PC-9 (cell line): ENCODE measurements at regions not wholly inside any gene's neighbourhood (a gene's known extent, or its start where the extent isn't known, plus 50 kb on each side); places are given as distances from the start of the nearest gene placed in this dataset.
"Not testable (repeated sequence)": the region's sequence is repeated elsewhere in the genome, so short reads cannot be mapped to it uniquely, and the experiment has no call there.

ENCODE experiments used
- BruUV-seq: library from RNA; stranded (reverse); fragments of 400-500 nt; replicated peaks from 2 replicates; lab custom pipeline; 2021; lab: Mats Ljungman, UMichigan
- CTCF ChIA-PET: fragments of 300-600 bp; sonication (Branson Sonifier 250); formaldehyde crosslinking; loops from one replicate; lab custom pipeline; 2022; ENCODE audit warnings: antibody characterized with exemption; lab: Charles Lee
- POLR2A ChIA-PET: fragments of 300-600 bp; sonication (Branson Sonifier 250); formaldehyde crosslinking; loops from one replicate; lab custom pipeline; 2022; ENCODE audit warnings: antibody characterized with exemption; ENCODE audit not compliant: unreplicated experiment; lab: Charles Lee
- DNase-seq, 2 experiments: peaks; one replicate each; pipeline versions ENCODE4 v3.0.0 to v3.0.0-alpha.2; 2015 to 2022; ENCODE audit warnings: mixed read lengths in 1 of 2
- H2AFZ ChIP-seq: fragments of 200-600 bp; sonication (generic); 2 replicates; pipeline ENCODE4 v1.8.1; 2017; ENCODE audit warnings: antibody characterized with exemption
- H3F3A ChIP-seq: fragments of 200-600 bp; sonication (generic); 2 replicates; pipeline ENCODE4 v1.8.1; 2017; ENCODE audit warnings: antibody characterized with exemption, mild to moderate bottlenecking, low read depth; ENCODE audit not compliant: insufficient read depth
- H3K27ac ChIP-seq: fragments of 200-600 bp; sonication (generic); 2 replicates; pipeline ENCODE4 v1.6.1; 2016; ENCODE audit warnings: mixed run types
- H3K27me3 ChIP-seq: fragments of 200-600 bp; sonication (generic); 2 replicates; pipeline ENCODE4 v1.6.1; 2016; ENCODE audit warnings: low read depth, mixed run types; ENCODE audit not compliant: insufficient read depth
- H3K36me3 ChIP-seq: fragments of 200-600 bp; sonication (generic); 2 replicates; pipeline ENCODE4 v1.6.1; 2016; ENCODE audit warnings: low read depth, mixed run types
- H3K4me1 ChIP-seq: fragments of 200-600 bp; sonication (generic); replicated peaks from 2 replicates; pipeline ENCODE4 v1.6.1; 2016; ENCODE audit warnings: mixed run types; ENCODE audit not compliant: insufficient read depth
- H3K4me2 ChIP-seq: fragments of 200-600 bp; sonication (generic); 2 replicates; pipeline ENCODE4 v1.6.1; 2017; ENCODE audit warnings: mixed run types
- H3K4me3 ChIP-seq: fragments of 200-600 bp; sonication (generic); 2 replicates; pipeline ENCODE4 v1.6.1; 2016; ENCODE audit warnings: mixed run types
- H3K79me2 ChIP-seq: fragments of 200-600 bp; sonication (generic); 2 replicates; pipeline ENCODE4 v1.6.1; 2017; ENCODE audit warnings: low read depth, mixed run types
- H3K9me2 ChIP-seq: fragments of 200-600 bp; sonication (generic); 2 replicates; pipeline ENCODE4 v1.8.1; 2017; ENCODE audit warnings: mild to moderate bottlenecking; ENCODE audit not compliant: insufficient read depth
- H3K9me3 ChIP-seq: fragments of 200-600 bp; sonication (generic); 2 replicates; pipeline ENCODE4 v1.8.1; 2016; ENCODE audit warnings: low read depth; ENCODE audit not compliant: insufficient read depth
- H4K20me1 ChIP-seq: fragments of 200-600 bp; sonication (generic); 2 replicates; pipeline ENCODE4 v1.8.1; 2017; ENCODE audit not compliant: insufficient read depth
- EZH2 ChIP-seq: fragments of 200-600 bp; sonication (generic); IDR thresholded peaks from 2 replicates; pipeline ENCODE4 v1.8.0; 2017; ENCODE audit warnings: antibody characterized with exemption, low read depth
- intact Hi-C: fragments of 100-400 bp; cut with micrococcal nuclease; formaldehyde crosslinking; loops from one replicate; pipeline ENCODE4 v1.10.0; 2022; ENCODE audit not compliant: unreplicated experiment
- TF ChIP-seq, protein P1 (sequence below): fragments of 200-600 bp; sonication (generic); conservative IDR thresholded peaks from 2 replicates; pipeline ENCODE4 v1.6.1; 2017; ENCODE audit warnings: mixed run types, antibody characterized with exemption, mild to moderate bottlenecking, moderate library complexity

- intact Hi-C loops, result no loop called here
- H3K9me3 ChIP-seq, result no peaks in the 10 kb centered on the region
- H3K79me2 ChIP-seq, result no peaks in the 10 kb centered on the region
- no peaks in the 10 kb centered on the region for H3K36me3 ChIP-seq
- H3K27me3 ChIP-seq, result no peaks in the 10 kb centered on the region
- ChIA-PET POLR2A (no interaction called here), CTCF (no interaction called here)
- no peaks in the 10 kb centered on the region for H3K9me2 ChIP-seq
- TF ChIP-seq EZH2, result no peak
- TF ChIP-seq, protein P1, sequence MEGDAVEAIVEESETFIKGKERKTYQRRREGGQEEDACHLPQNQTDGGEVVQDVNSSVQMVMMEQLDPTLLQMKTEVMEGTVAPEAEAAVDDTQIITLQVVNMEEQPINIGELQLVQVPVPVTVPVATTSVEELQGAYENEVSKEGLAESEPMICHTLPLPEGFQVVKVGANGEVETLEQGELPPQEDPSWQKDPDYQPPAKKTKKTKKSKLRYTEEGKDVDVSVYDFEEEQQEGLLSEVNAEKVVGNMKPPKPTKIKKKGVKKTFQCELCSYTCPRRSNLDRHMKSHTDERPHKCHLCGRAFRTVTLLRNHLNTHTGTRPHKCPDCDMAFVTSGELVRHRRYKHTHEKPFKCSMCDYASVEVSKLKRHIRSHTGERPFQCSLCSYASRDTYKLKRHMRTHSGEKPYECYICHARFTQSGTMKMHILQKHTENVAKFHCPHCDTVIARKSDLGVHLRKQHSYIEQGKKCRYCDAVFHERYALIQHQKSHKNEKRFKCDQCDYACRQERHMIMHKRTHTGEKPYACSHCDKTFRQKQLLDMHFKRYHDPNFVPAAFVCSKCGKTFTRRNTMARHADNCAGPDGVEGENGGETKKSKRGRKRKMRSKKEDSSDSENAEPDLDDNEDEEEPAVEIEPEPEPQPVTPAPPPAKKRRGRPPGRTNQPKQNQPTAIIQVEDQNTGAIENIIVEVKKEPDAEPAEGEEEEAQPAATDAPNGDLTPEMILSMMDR, result no peak
- H3K4me3 ChIP-seq, result no peak overlapping the region
- H3K27ac ChIP-seq, result no peak overlapping the region
- BruUV-seq, result no TSS peak
- H3F3A ChIP-seq, result no peaks in the 10 kb centered on the region
- no peak overlapping the region for H3K4me2 ChIP-seq
- no peak overlapping the region for H2AFZ ChIP-seq
- H3K4me1 ChIP-seq, result no peaks in the 10 kb centered on the region
- no peaks in the 10 kb centered on the region for H4K20me1 ChIP-seq
- no peak for DNase-seq
Observed at GRCh38 chr4:111359602-111360001, 736.7 kb upstream of the PITX2 start.

GRCh38 chr4:111360906-111361305 is 738.0 kb upstream of the PITX2 start:
- Histone ChIP-seq H3K27me3 (no peaks in the 10 kb centered on the region), H3K9me2 (no peaks in the 10 kb centered on the region), H3K9me3 (no peaks in the 10 kb centered on the region), H2AFZ (no peak overlapping the region), H3K79me2 (no peaks in the 10 kb centered on the region), H3F3A (no peaks in the 10 kb centered on the region), H3K36me3 (no peaks in the 10 kb centered on the region), H3K4me2 (no peak overlapping the region), H4K20me1 (no peaks in the 10 kb centered on the region), H3K4me1 (no peaks in the 10 kb centered on the region), H3K27ac (no peak overlapping the region), H3K4me3 (no peak overlapping the region)
- intact Hi-C loops, result no loop called here
- no TSS peak for BruUV-seq
- no peak for DNase-seq
- ChIA-PET CTCF (no interaction called here), POLR2A (no interaction called here)
- TF ChIP-seq, protein P1, result no peak
- no peak for TF ChIP-seq EZH2

- H3K4me1 ChIP-seq, result no peaks in the 10 kb centered on the region
- CTCF ChIA-PET, result no interaction called here
- intact Hi-C loops, result no loop called here
- H3F3A ChIP-seq, result no peaks in the 10 kb centered on the region
- no peak for DNase-seq
- no TSS peak for BruUV-seq
- H3K4me2 ChIP-seq, result no peak overlapping the region
- no peak overlapping the region for H2AFZ ChIP-seq
- no peaks in the 10 kb centered on the region for H3K9me3 ChIP-seq
- no peaks in the 10 kb centered on the region for H3K27me3 ChIP-seq
- H3K36me3 ChIP-seq, result no peaks in the 10 kb centered on the region
- H3K79me2 ChIP-seq, result no peaks in the 10 kb centered on the region
- no peak overlapping the region for H3K27ac ChIP-seq
- H3K9me2 ChIP-seq, result no peaks in the 10 kb centered on the region
- TF ChIP-seq, protein P1, result no peak
- no peak for TF ChIP-seq EZH2
- H3K4me3 ChIP-seq, result no peak overlapping the region
- POLR2A ChIA-PET, result no interaction called here
- no peaks in the 10 kb centered on the region for H4K20me1 ChIP-seq
Observed at GRCh38 chr4:111362941-111363361, 740.1 kb upstream of the PITX2 start.

DNA sequence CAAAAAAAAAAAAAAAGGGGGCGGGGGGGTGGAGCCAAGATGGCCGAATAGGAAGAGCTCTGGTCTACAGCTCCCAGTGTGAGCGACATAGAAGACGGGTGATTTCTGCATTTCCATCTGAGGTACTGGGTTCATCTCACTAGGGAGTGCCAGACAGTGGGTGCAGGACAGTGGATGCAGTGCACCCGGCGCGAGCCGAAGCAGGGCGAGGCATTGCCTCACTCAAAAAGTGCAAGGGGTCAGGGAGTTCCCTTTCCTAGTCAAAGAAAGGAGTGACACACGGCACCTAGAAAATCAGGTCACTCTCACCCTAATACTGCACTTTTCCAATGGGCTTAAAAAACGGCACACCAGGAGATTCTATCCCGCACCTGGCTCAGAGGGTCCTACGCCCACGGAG is 755.0 kb upstream of the PITX2 start:
- H3F3A ChIP-seq, CTCF ChIA-PET, BruUV-seq, H3K9me3 ChIP-seq, H3K4me3 ChIP-seq, H3K27ac ChIP-seq, H3K4me1 ChIP-seq, H3K9me2 ChIP-seq, POLR2A ChIA-PET, H4K20me1 ChIP-seq, H2AFZ ChIP-seq, intact Hi-C loops, H3K4me2 ChIP-seq, H3K27me3 ChIP-seq, H3K79me2 ChIP-seq, H3K36me3 ChIP-seq, DNase-seq: not testable (repeated sequence)
